BE2C (cell line): ENCODE measurements at regions not wholly inside any gene's neighbourhood (a gene's known extent, or its start where the extent isn't known, plus 50 kb on each side); places are given as distances from the start of the nearest gene placed in this dataset.

Source experiments
- DNase-seq: peaks from one replicate; pipeline ENCODE4 v3.0.0-alpha.2; 2020
- H3K27me3 ChIP-seq: fragments of 250-450 bp; sonication (Bioruptor Pico); 2 replicates; pipeline ENCODE4 v1.5.1; 2020; ENCODE audit warnings: mild to moderate bottlenecking
- H3K36me3 ChIP-seq: fragments of 250-450 bp; sonication (Bioruptor Pico); 2 replicates; pipeline ENCODE4 v1.5.1; 2020; ENCODE audit warnings: mild to moderate bottlenecking
- H3K4me1 ChIP-seq: fragments of 250-450 bp; sonication (Bioruptor Pico); 2 replicates; pipeline ENCODE4 v1.5.1; 2020
- H3K4me3 ChIP-seq: 2 replicates; pipeline ENCODE4 v1.5.1; 2011; ENCODE audit warnings: low read depth, low read length
- H3K9me3 ChIP-seq: fragments of 250-450 bp; sonication (Bioruptor Pico); 2 replicates; pipeline ENCODE4 v1.5.1; 2020
- CTCF ChIP-seq: IDR thresholded peaks from 2 replicates; pipeline ENCODE4 v1.5.1; 2012; ENCODE audit warnings: mild to moderate bottlenecking, low read depth, low read length

- no peak for DNase-seq
- no peak for TF ChIP-seq CTCF
- H3K9me3 ChIP-seq: no peaks in the 10 kb centered on the region
- H3K4me3 ChIP-seq: no peak overlapping the region
- H3K36me3 ChIP-seq: no peaks in the 10 kb centered on the region
- no peaks in the 10 kb centered on the region for H3K4me1 ChIP-seq
- H3K27me3 ChIP-seq: no peaks in the 10 kb centered on the region
Observed at GRCh38 chr14:38342803-38343202, 86.9 kb upstream of the CLEC14A start.

GRCh38 chr14:38339696-38340095 lies 83.8 kb upstream of the CLEC14A start:
- no peak overlapping the region for H3K4me3 ChIP-seq
- no peak for TF ChIP-seq CTCF
- H3K9me3 ChIP-seq: no peaks in the 10 kb centered on the region
- H3K36me3 ChIP-seq: no peaks in the 10 kb centered on the region
- no peaks in the 10 kb centered on the region for H3K4me1 ChIP-seq
- DNase-seq: no peak
- no peaks in the 10 kb centered on the region for H3K27me3 ChIP-seq

GRCh38 chr14:38336298-38336697 lies 80.4 kb upstream of the CLEC14A start:
- Histone ChIP-seq H3K36me3 (no peaks in the 10 kb centered on the region), H3K4me3 (no peak overlapping the region), H3K27me3 (no peaks in the 10 kb centered on the region), H3K4me1 (no peaks in the 10 kb centered on the region), H3K9me3 (no peaks in the 10 kb centered on the region)
- DNase-seq: no peak
- no peak for TF ChIP-seq CTCF

- no peak for DNase-seq
Observed at GRCh38 chr14:38330275-38330674, 74.4 kb upstream of the CLEC14A start.

GRCh38 chr14:38329246-38329645 lies 73.4 kb upstream of the CLEC14A start:
- Histone ChIP-seq H3K9me3 (no peaks in the 10 kb centered on the region), H3K4me3 (no peak overlapping the region), H3K27me3 (no peaks in the 10 kb centered on the region), H3K36me3 (no peaks in the 10 kb centered on the region), H3K4me1 (no peaks in the 10 kb centered on the region)
- DNase-seq: no peak
- no peak for TF ChIP-seq CTCF

More at GRCh38 chr14:38330275-38330674, 74.4 kb upstream of the CLEC14A start:
- no peak for TF ChIP-seq CTCF
- no peaks in the 10 kb centered on the region for H3K36me3 ChIP-seq
- H3K9me3 ChIP-seq: no peaks in the 10 kb centered on the region
- no peaks in the 10 kb centered on the region for H3K27me3 ChIP-seq
- no peak overlapping the region for H3K4me3 ChIP-seq
- no peaks in the 10 kb centered on the region for H3K4me1 ChIP-seq

- no peaks in the 10 kb centered on the region for H3K27me3 ChIP-seq
- no peaks in the 10 kb centered on the region for H3K36me3 ChIP-seq
- no peak overlapping the region for H3K4me3 ChIP-seq
- no peak for DNase-seq
- no peaks in the 10 kb centered on the region for H3K4me1 ChIP-seq
- H3K9me3 ChIP-seq: no peaks in the 10 kb centered on the region; the same call in 1 of the 2 replicates
- TF ChIP-seq CTCF: no peak
Observed at GRCh38 chr14:38316922-38317321, 61.0 kb upstream of the CLEC14A start.
